Fibroblast of villous mesenchyme (primary cell): ENCODE measurements at regions not wholly inside any gene's neighbourhood (a gene's known extent, or its start where the extent isn't known, plus 50 kb on each side); places are given as distances from the start of the nearest gene placed in this dataset.

Experiments used
- DNase-seq: peaks from one replicate; pipeline ENCODE4 v3.0.0-alpha.2; 2010; ENCODE audit warnings: low read depth
- H3K4me3 ChIP-seq: 2 replicates; pipeline ENCODE4 v1.5.1; 2011; ENCODE audit warnings: low read depth, mild to moderate bottlenecking, low read length
- CTCF ChIP-seq: IDR thresholded peaks from 2 replicates; pipeline ENCODE4 v1.5.1; 2012; ENCODE audit warnings: low read depth, mild to moderate bottlenecking, low read length; ENCODE audit not compliant: insufficient read depth

- no peak for DNase-seq
- no peak for TF ChIP-seq CTCF
- no peak overlapping the region for H3K4me3 ChIP-seq
Measured at GRCh38 chr2:59655809-59656208, 897.6 kb downstream of the BCL11A start.

GRCh38 chr2:59654710-59655109 lies 898.7 kb downstream of the BCL11A start:
- TF ChIP-seq CTCF = no peak
- no peak for DNase-seq
- H3K4me3 ChIP-seq = no peak overlapping the region

GRCh38 chr2:59653164-59653563 lies 900.3 kb downstream of the BCL11A start:
- no peak for DNase-seq
- H3K4me3 ChIP-seq = no peak overlapping the region
- no peak for TF ChIP-seq CTCF

GRCh38 chr2:59630789-59631188 lies 922.7 kb downstream of the BCL11A start:
- DNase-seq = no peak
- H3K4me3 ChIP-seq = no peak overlapping the region
- TF ChIP-seq CTCF = no peak

- no peak for TF ChIP-seq CTCF
- no peak overlapping the region for H3K4me3 ChIP-seq
- DNase-seq = no peak
Measured at GRCh38 chr2:59627599-59627998, 925.9 kb downstream of the BCL11A start.

GRCh38 chr2:59622599-59623308 lies 930.7 kb downstream of the BCL11A start:
- no peak for DNase-seq
- no peak overlapping the region for H3K4me3 ChIP-seq
- TF ChIP-seq CTCF = no peak

- TF ChIP-seq CTCF = no peak
- no peak for DNase-seq
- no peak overlapping the region for H3K4me3 ChIP-seq
Measured at GRCh38 chr2:59604123-59604522, 949.3 kb downstream of the BCL11A start.
